ENCODE measurements at regions not wholly inside any gene's neighbourhood (a gene's known extent, or its start where the extent isn't known, plus 50 kb on each side); places are given as distances from the start of the nearest gene placed in this dataset.

DNA sequence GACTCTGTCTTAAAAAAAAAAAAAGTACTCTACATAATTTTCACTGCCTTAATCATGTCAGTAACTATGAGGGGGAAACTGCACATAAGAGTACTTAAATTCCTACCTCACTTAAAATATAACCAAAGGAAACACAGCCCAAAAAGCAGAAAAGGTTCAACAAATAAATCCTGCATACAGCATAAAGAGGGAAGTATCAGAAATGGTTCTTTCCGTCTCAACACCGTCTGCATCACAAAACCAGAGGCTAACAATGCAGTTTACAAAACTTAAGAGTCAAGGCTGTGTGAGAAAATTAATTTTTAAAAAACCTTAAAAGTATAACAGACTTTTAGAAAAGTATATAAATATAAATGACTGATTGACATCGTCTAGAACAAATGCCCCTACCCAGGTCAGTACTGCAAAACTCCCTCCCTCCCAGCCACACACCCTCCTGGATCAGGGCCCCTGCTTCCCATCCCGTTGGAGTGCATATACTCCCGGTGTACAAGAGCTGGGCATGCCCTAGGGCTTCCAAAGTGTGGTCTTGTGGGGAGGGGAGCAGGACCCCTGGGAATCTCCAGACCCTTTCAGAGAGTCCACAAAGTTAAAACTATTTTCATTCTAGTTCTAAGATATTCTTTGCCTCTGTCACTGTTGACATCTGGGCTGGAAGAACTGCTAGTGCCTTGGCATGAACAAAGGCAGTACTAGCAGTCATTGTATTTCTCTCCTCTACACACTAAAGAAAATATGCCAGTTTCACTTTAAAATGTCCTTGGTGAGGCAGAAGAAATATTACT is 67.0 kb upstream of the SERTAD2 start:
- Histone ChIP-seq H3K4me2 (ENCODE audit: unreplicated experiment) (peak overlapping the region; percentile 93), H2AFZ (peak overlapping the region; percentile 86), H3K27me3 (replicated peaks; ENCODE audit: insufficient read depth) (no peaks in the 10 kb centered on the region), H3F3A (ENCODE audit: insufficient read depth) (no peaks in the 10 kb centered on the region), H3K9me3 (ENCODE audit: low read depth) (no peaks in the 10 kb centered on the region), H3K4me3 (peak overlapping the region; percentile 69), H3K9me2 (ENCODE audit: insufficient read depth) (no peaks in the 10 kb centered on the region), H3K4me1 (ENCODE audit: insufficient read depth) (peaks cover 19% of the 10 kb centered on the region), H3K36me3 (ENCODE audit: low read depth) (no peaks in the 10 kb centered on the region), H3K9ac (peak overlapping the region; percentile 71), H3K79me2 (ENCODE audit: insufficient read depth) (peaks cover 89% of the 10 kb centered on the region), H4K20me1 (ENCODE audit: insufficient read depth) (0 out of 2 replicates have a peak, but pooled peaks cover 3% of the 10 kb centered on the region), H3K27ac (peak overlapping the region; percentile 31)
- in situ Hi-C loops (cut with MboI) = no loop called here
- no peak for TF ChIP-seq EZH2phosphoT487 (IDR thresholded peaks at IDR 0.05; ENCODE audit: insufficient read depth, low read depth)
- no peak for TF ChIP-seq EZH2 (IDR thresholded peaks at IDR 0.05; ENCODE audit: insufficient read depth, poor library complexity, severe bottlenecking)
- 39 to 41% methylated on average over 5 of the region's 5 CpGs for WGBS, 2 experiments (ENCODE audit: low coverage in 1 of 2, low lambda C conversion rate in 2 of 2, missing lambda C conversion rate in 2 of 2)
- no peak for DNase-seq

DNA sequence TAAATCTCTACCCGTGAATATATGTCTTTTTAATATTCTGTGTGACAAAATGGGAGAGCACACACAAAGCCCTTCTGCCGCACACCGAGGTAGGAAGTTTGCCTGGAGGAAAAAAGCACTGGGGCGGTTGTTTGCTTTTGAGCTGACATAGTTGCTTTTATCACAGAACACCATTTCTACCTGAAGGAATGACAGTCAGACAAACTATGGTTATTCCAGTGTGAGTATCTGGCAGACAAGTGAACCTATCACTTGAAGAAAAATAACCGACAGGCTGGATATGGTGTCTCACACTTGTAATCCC is 67.6 kb upstream of the SERTAD2 start:
- Histone ChIP-seq H3K9me2 (ENCODE audit: insufficient read depth) (no peaks in the 10 kb centered on the region), H2AFZ (peak overlapping the region; percentile 86), H3K9ac (peak overlapping the region; percentile 71), H3F3A (ENCODE audit: insufficient read depth) (no peaks in the 10 kb centered on the region), H3K4me3 (peak overlapping the region; percentile 69), H4K20me1 (ENCODE audit: insufficient read depth) (0 out of 2 replicates have a peak, but pooled peaks cover under 1% of the 10 kb centered on the region), H3K4me2 (ENCODE audit: unreplicated experiment) (peak overlapping the region; percentile 93), H3K4me1 (ENCODE audit: insufficient read depth) (peaks cover 19% of the 10 kb centered on the region), H3K27ac (peak overlapping the region; percentile 31), H3K79me2 (ENCODE audit: insufficient read depth) (peaks cover 89% of the 10 kb centered on the region), H3K36me3 (ENCODE audit: low read depth) (no peaks in the 10 kb centered on the region), H3K9me3 (ENCODE audit: low read depth) (no peaks in the 10 kb centered on the region), H3K27me3 (replicated peaks; ENCODE audit: insufficient read depth) (no peaks in the 10 kb centered on the region)
- 6% methylated on average over 5 of the region's 5 CpGs for WGBS, 2 experiments (ENCODE audit: low coverage in 1 of 2, low lambda C conversion rate in 2 of 2, missing lambda C conversion rate in 2 of 2)
- peak; percentile 37 for DNase-seq
- in situ Hi-C loops (cut with MboI) = no loop called here
- TF ChIP-seq EZH2 (IDR thresholded peaks at IDR 0.05; ENCODE audit: insufficient read depth, poor library complexity, severe bottlenecking) (no peak), EZH2phosphoT487 (IDR thresholded peaks at IDR 0.05; ENCODE audit: insufficient read depth, low read depth) (no peak)

DNA sequence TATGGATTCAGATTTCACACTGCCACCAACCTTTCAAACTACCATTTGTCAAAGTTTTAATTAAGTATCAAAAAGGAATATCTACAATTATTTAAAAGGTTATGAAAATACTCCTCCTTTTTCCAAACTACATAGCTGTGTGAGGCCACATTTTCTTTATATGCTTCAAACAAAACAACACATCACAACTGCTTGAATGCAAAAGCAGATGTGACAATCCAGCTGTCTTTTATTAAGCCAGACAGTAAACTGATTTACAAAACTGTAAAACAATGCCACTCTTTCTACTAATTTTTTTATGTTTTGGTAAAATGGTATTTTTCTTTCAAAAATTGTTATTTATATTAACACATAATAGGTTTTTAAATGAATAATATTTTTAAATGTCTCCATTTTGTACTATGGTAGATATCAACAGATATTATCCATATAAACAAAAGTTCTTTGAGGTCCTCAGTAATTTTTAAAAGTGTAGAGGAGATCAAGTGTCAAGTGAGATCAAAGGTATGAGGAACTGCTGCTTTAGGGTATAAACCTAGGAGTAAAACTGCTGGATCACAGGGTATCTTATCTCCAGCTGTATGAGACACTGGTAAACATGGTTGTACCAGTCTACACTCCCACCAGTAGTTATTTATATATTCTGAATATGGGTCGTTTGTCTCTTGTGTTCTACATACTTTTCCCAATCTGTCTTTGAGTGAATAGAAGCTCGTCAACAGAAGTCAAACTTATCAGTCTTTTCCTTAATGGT is 68.8 kb upstream of the SERTAD2 start:
- DNase-seq = no peak
- in situ Hi-C loops (cut with MboI) = no loop called here
- Histone ChIP-seq H3K9ac (peak overlapping the region; percentile 71), H3K9me3 (ENCODE audit: low read depth) (no peaks in the 10 kb centered on the region), H4K20me1 (ENCODE audit: insufficient read depth) (no peaks in the 10 kb centered on the region), H3K79me2 (ENCODE audit: insufficient read depth) (peaks cover 96% of the 10 kb centered on the region), H3K36me3 (ENCODE audit: low read depth) (no peaks in the 10 kb centered on the region), H3K27ac (peak overlapping the region; percentile 31; the same call in 1 of the 2 replicates), H3K27me3 (replicated peaks; ENCODE audit: insufficient read depth) (no peaks in the 10 kb centered on the region), H3K4me3 (no peak overlapping the region), H3F3A (ENCODE audit: insufficient read depth) (no peaks in the 10 kb centered on the region), H2AFZ (peak overlapping the region; percentile 86), H3K9me2 (ENCODE audit: insufficient read depth) (no peaks in the 10 kb centered on the region), H3K4me2 (ENCODE audit: unreplicated experiment) (peak overlapping the region; percentile 93), H3K4me1 (ENCODE audit: insufficient read depth) (peaks cover 19% of the 10 kb centered on the region)
- TF ChIP-seq EZH2 (IDR thresholded peaks at IDR 0.05; ENCODE audit: insufficient read depth, poor library complexity, severe bottlenecking) (no peak), EZH2phosphoT487 (IDR thresholded peaks at IDR 0.05; ENCODE audit: insufficient read depth, low read depth) (no peak)
- 28 to 29% methylated on average over 2 of the region's 2 CpGs for WGBS, 2 experiments (ENCODE audit: low coverage in 1 of 2, low lambda C conversion rate in 2 of 2, missing lambda C conversion rate in 2 of 2)

DNA sequence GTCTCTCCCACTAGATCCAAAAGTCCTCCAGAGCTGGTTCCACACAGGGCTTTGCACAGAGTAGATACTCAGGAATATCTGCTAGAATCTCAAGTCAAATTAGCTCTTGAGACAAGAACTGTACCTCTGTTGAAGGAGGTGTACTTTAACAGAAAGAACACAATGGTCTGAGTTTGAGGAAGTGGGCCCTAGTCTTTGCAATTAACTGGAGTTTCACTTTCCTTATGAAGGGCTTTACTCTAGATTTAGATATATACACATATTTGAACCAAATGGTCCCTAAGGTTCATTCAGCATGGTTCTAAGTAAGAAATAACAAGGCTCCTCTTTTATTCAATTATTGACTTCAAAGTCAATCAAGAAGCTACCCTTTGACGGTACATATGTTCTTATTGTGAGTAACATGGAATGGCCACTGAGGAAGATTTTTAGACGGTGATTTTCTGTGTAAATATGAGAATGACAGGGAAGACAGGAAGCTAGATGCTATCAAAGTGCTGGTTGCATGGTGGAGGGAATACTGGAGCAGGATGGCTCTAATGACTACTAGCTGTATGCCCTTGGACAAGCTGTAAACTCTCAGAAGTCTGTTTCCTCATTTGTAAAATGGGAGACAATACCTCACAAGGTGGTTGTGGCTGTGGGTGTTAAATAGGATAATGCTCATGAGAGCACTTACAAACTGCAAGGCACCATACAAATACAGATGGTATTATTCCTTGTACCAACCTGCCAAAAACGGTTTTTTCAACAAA is 73.5 kb upstream of the SERTAD2 start:
- Histone ChIP-seq H3K9me2 (ENCODE audit: insufficient read depth) (no peaks in the 10 kb centered on the region), H2AFZ (no peak overlapping the region)
- TF ChIP-seq EZH2 (IDR thresholded peaks at IDR 0.05; ENCODE audit: insufficient read depth, poor library complexity, severe bottlenecking) (no peak), EZH2phosphoT487 (IDR thresholded peaks at IDR 0.05; ENCODE audit: insufficient read depth, low read depth) (no peak)

More for the DNA sequence above, 73.5 kb upstream of the SERTAD2 start:
- Histone ChIP-seq H3K36me3 (ENCODE audit: low read depth) (no peaks in the 10 kb centered on the region), H3K79me2 (ENCODE audit: insufficient read depth) (peaks cover 90% of the 10 kb centered on the region), H3K9me3 (ENCODE audit: low read depth) (no peaks in the 10 kb centered on the region), H3F3A (ENCODE audit: insufficient read depth) (peaks cover 22% of the 10 kb centered on the region; the same call in 1 of the 2 replicates), H3K4me3 (no peak overlapping the region), H3K4me1 (ENCODE audit: insufficient read depth) (peaks cover 23% of the 10 kb centered on the region), H4K20me1 (ENCODE audit: insufficient read depth) (no peaks in the 10 kb centered on the region), H3K27me3 (replicated peaks; ENCODE audit: insufficient read depth) (no peaks in the 10 kb centered on the region), H3K9ac (no peak overlapping the region), H3K4me2 (ENCODE audit: unreplicated experiment) (no peak overlapping the region), H3K27ac (no peak overlapping the region)
- 77 to 80% methylated on average over 3 of the region's 3 CpGs for WGBS, 2 experiments (ENCODE audit: low coverage in 1 of 2, low lambda C conversion rate in 2 of 2, missing lambda C conversion rate in 2 of 2)
- no peak for DNase-seq
- in situ Hi-C loops (cut with MboI) = no loop called here
